MM.1S (cell line): ENCODE measurements at regions not wholly inside any gene's neighbourhood (a gene's known extent, or its start where the extent isn't known, plus 50 kb on each side); places are given as distances from the start of the nearest gene placed in this dataset.

ENCODE experiments used
- CTCF ChIP-seq: fragments of 300-600 bp; sonication (generic); IDR thresholded peaks from 2 replicates; pipeline ENCODE4 v1.5.1; 2016; ENCODE audit warnings: antibody characterized with exemption, low read length, mixed read lengths
- EZH2 ChIP-seq: fragments of 300-600 bp; sonication (generic); optimal IDR thresholded peaks from 2 replicates; pipeline ENCODE3; 2017; ENCODE audit warnings: low read depth, mild to moderate bottlenecking, antibody characterized with exemption, low read length, mixed read lengths
- EZH2phosphoT487 ChIP-seq: fragments of 300-600 bp; sonication (generic); IDR thresholded peaks from 2 replicates; pipeline ENCODE4 v1.6.1; 2018; ENCODE audit warnings: antibody characterized with exemption, low read length

GRCh38 chr9:82431121-82431520, 442.5 kb downstream of the SPATA31D1 start:
- TF ChIP-seq CTCF (no peak), EZH2 (no peak), EZH2phosphoT487 (no peak)
